Nephron (organoid): ENCODE measurements at regions not wholly inside any gene's neighbourhood (a gene's known extent, or its start where the extent isn't known, plus 50 kb on each side); places are given as distances from the start of the nearest gene placed in this dataset.

ENCODE experiments used
- H3K27ac Mint-ChIP-seq, 3 experiments: 2 replicates each; pipeline ENCODE4 v1.8.0; 2020; ENCODE audit warnings: mixed read lengths in 3 of 3, mild to moderate bottlenecking in 2 of 3, moderate library complexity in 1 of 3
- H3K27me3 Mint-ChIP-seq: 2 replicates; pipeline ENCODE4 v1.8.0; 2021; ENCODE audit warnings: low read depth, mild to moderate bottlenecking, moderate library complexity, mixed read lengths
- H3K36me3 Mint-ChIP-seq: 2 replicates; pipeline ENCODE4 v1.8.0; 2020; ENCODE audit warnings: low read depth, mixed read lengths
- H3K4me1 Mint-ChIP-seq: 2 replicates; pipeline ENCODE4 v1.8.0; 2020; ENCODE audit warnings: mixed read lengths
- H3K4me3 Mint-ChIP-seq, 3 experiments: 2 replicates each; pipeline ENCODE4 v1.8.0; 2020; ENCODE audit warnings: mild to moderate bottlenecking in 3 of 3, mixed read lengths in 3 of 3, moderate library complexity in 2 of 3
- H3K9me3 Mint-ChIP-seq: 2 replicates; pipeline ENCODE4 v1.8.0; 2020; ENCODE audit warnings: mixed read lengths
- TF ChIP-seq, protein P1 (sequence below), 3 experiments: fragments of 200-600 bp; sonication (generic); IDR thresholded peaks; one replicate each; pipeline ENCODE4 v1.5.0; 2021; ENCODE audit warnings: antibody characterized with exemption in 3 of 3; ENCODE audit not compliant: unreplicated experiment in 3 of 3

DNA sequence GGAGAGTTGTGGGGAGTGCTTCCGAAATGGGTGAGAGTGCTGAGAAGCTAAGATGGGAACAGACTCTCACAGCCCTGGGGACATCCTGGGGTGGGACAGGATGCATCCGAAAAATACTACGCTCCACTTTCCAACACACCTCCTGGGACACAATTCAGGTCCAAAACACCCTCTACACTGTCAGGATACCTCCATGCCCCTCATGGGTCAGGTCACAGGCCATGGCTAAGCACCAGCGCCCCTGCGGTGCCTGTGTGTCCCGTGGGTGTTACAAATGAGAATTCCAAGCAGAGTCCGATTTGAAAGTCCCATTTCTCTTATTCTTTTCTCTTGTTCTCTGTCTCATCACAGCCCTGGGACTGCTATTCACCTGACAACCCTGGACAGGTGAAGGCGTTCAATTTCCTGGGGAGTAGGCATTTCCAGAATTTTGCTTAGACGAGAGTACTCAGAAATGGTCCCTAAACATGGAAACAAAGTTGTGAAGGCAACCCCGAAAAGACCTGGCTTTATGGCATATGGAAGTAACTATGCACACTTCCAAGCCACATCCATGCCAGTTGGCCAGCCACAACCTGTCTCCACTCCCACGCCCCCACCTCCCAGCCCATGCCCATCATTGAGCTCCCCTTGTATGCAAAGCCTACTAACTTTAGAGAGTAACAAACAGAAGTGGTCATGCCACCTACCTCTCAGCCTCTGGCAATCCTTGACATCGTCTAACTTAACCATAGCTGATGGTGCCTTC, 87.9 kb upstream of the ZNF507 start:
- Mint-ChIP-seq H3K4me3 (no peak overlapping the region), H3K27ac (no peak overlapping the region), H3K36me3 (no peaks in the 10 kb centered on the region)

DNA sequence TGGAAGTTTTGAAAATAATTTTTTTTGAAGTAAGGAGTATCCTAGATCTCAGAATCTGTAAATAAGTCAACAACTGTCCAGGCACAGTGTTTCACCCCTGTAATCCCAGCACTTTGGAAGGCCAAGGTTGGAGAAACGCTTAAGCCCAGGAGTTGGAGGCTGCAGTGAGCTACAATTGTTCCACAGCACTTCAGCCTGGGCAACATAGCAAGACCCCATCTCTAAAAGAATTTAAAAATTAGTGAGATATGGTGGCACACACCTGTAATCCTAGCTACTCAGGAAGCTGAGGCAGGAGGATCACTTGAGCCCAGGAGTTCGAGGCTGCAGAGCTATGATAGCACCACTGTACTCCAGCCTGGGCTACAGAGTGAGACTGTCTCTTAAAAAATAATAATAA, 87.2 kb upstream of the ZNF507 start:
- H3K27ac Mint-ChIP-seq: no peak overlapping the region
- H3K36me3 Mint-ChIP-seq: no peaks in the 10 kb centered on the region
- H3K4me1 Mint-ChIP-seq: peaks cover 19% of the 10 kb centered on the region
- peaks cover 3% of the 10 kb centered on the region for H3K9me3 Mint-ChIP-seq
- peaks cover 23% of the 10 kb centered on the region for H3K27me3 Mint-ChIP-seq
- H3K4me3 Mint-ChIP-seq: no peak overlapping the region
- TF ChIP-seq, protein P1, sequence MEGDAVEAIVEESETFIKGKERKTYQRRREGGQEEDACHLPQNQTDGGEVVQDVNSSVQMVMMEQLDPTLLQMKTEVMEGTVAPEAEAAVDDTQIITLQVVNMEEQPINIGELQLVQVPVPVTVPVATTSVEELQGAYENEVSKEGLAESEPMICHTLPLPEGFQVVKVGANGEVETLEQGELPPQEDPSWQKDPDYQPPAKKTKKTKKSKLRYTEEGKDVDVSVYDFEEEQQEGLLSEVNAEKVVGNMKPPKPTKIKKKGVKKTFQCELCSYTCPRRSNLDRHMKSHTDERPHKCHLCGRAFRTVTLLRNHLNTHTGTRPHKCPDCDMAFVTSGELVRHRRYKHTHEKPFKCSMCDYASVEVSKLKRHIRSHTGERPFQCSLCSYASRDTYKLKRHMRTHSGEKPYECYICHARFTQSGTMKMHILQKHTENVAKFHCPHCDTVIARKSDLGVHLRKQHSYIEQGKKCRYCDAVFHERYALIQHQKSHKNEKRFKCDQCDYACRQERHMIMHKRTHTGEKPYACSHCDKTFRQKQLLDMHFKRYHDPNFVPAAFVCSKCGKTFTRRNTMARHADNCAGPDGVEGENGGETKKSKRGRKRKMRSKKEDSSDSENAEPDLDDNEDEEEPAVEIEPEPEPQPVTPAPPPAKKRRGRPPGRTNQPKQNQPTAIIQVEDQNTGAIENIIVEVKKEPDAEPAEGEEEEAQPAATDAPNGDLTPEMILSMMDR (IDR thresholded peaks at IDR 0.05; ENCODE audit: unreplicated experiment in 3 of 3): no peak

More for the DNA sequence above, 87.9 kb upstream of the ZNF507 start:
- TF ChIP-seq, protein P1 (IDR thresholded peaks at IDR 0.05; ENCODE audit: unreplicated experiment in 3 of 3): no peak
- H3K27me3 Mint-ChIP-seq: peaks cover 23% of the 10 kb centered on the region
- peaks cover 3% of the 10 kb centered on the region for H3K9me3 Mint-ChIP-seq
- peaks cover 19% of the 10 kb centered on the region for H3K4me1 Mint-ChIP-seq

DNA sequence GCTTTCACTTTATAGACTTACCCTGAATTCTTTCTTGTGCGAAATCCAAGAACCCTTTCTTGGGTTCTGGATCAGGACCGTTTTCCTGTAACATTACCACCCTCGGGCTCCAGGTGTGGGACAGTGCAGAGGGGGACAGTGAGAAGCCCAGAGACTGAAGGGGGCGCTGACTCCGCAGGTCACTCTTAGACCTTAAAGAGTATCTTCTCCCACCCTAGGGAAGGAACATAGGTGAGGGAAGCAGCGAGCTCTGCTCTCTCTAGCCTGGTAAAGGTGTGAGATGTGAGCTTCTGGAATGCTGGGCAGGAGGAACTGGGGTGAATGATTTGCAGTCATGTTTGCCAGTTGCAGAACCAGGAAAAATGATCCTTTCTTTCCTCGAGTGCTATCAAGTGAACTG, 80.8 kb upstream of the ZNF507 start:
- Mint-ChIP-seq H3K9me3 (peaks cover under 1% of the 10 kb centered on the region), H3K4me1 (peaks cover 4% of the 10 kb centered on the region), H3K27ac (no peak overlapping the region), H3K27me3 (peaks cover 5% of the 10 kb centered on the region), H3K36me3 (no peaks in the 10 kb centered on the region), H3K4me3 (no peak overlapping the region)
- TF ChIP-seq, protein P1 (IDR thresholded peaks at IDR 0.05; ENCODE audit: unreplicated experiment in 3 of 3): no peak

DNA sequence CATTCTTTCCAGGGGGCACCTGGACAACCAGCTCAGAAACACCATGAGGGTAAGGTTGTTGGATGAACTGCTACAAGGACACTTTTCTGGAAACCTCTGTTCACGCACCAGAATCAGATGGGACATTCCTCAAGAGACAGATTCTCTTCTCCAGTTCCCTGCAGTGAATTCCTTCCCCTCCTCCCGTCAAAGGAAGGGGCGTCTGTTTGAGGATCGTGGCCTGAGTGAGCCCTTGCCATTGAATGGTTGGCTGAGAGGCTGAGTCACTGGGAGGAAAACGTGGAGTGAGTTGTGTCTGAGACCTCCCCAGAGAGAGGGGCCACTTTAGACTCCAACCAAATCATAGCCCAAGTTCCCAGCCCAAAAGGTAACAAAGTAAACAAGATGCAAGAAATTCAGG, 79.4 kb upstream of the ZNF507 start:
- TF ChIP-seq, protein P1 (IDR thresholded peaks at IDR 0.05; ENCODE audit: unreplicated experiment in 3 of 3): no peak
- peaks cover 10% of the 10 kb centered on the region for H3K4me1 Mint-ChIP-seq
- H3K4me3 Mint-ChIP-seq: no peak overlapping the region
- no peaks in the 10 kb centered on the region for H3K36me3 Mint-ChIP-seq
- H3K27ac Mint-ChIP-seq: no peak overlapping the region
- H3K27me3 Mint-ChIP-seq: peaks cover 5% of the 10 kb centered on the region
- H3K9me3 Mint-ChIP-seq: no peaks in the 10 kb centered on the region

DNA sequence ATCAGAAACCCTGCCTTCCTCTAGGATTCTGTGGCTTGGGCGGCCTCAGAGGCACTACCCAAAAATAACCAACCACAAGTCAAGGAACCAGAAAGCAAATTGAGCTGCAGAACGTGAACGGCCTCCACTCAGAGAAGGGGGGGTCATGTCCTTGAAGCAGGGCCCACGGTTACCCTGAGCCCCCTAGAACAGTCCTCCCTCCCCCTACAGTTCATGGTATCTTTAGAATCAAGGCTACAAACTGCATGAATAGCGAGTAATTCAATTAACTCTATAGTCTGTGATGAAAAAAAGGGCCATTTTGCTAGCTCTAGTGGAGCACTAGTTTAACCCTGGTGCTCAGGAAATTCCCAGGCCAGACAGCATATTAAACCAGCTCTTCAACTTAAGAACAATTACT, 79.0 kb upstream of the ZNF507 start:
- no peaks in the 10 kb centered on the region for H3K36me3 Mint-ChIP-seq
- peaks cover 5% of the 10 kb centered on the region for H3K27me3 Mint-ChIP-seq
- H3K27ac Mint-ChIP-seq: no peak overlapping the region
- no peak overlapping the region for H3K4me3 Mint-ChIP-seq
- TF ChIP-seq, protein P1 (IDR thresholded peaks at IDR 0.05; ENCODE audit: unreplicated experiment in 3 of 3): no peak
- H3K4me1 Mint-ChIP-seq: peaks cover 10% of the 10 kb centered on the region
- H3K9me3 Mint-ChIP-seq: no peaks in the 10 kb centered on the region

DNA sequence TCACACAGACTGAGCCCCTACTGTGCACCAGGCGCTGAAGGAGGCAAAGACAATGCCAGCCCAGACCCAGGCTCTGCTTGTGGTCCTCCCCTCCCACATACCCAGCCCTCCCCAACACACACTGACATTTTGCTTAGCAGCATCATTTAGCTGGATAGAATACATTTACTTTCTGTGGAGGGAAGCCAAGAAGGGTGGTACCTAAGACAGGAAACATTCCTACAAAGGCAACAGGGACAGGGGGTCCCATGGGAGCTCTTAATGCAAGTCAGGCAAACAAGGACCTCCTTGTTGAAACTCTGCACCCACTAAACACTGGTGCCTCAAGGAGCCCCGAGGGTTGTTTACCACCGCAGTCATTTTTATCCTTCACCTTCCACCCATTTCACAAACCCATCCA, 77.0 kb upstream of the ZNF507 start:
- no peak overlapping the region for H3K4me3 Mint-ChIP-seq

More for the DNA sequence above, 77.0 kb upstream of the ZNF507 start:
- Mint-ChIP-seq H3K27ac (no peak overlapping the region), H3K4me1 (peaks cover 12% of the 10 kb centered on the region), H3K27me3 (peaks cover 11% of the 10 kb centered on the region), H3K36me3 (no peaks in the 10 kb centered on the region), H3K9me3 (no peaks in the 10 kb centered on the region)
- TF ChIP-seq, protein P1 (IDR thresholded peaks at IDR 0.05; ENCODE audit: unreplicated experiment in 3 of 3): no peak
